ENCODE measurements at regions not wholly inside any gene's neighbourhood (a gene's known extent, or its start where the extent isn't known, plus 50 kb on each side); places are given as distances from the start of the nearest gene placed in this dataset.

GRCh38 chr12:89781156-89781555 is 72.5 kb upstream of the ATP2B1 start:
- intact Hi-C loops (cut with DNase I): no loop called here
- DNase-seq: no peak
- TF ChIP-seq POLR2A (IDR thresholded peaks at IDR 0.05) (no peak), CTCF (IDR thresholded peaks at IDR 0.05) (no peak)
- H3K4me3 ChIP-seq: no peak overlapping the region
- peaks cover 0 to 10% (median 0%) of the 10 kb centered on the region in 3 donors for H3K4me1 ChIP-seq
- H3K27me3 ChIP-seq: no peaks in the 10 kb centered on the region
- peaks cover 0 to 10% (median under 1%) of the 10 kb centered on the region in 3 donors for H3K9me3 ChIP-seq
- 80 to 100% methylated on average over 1 of the region's 1 CpG for WGBS, 2 donors
- no peak overlapping the region for H3K27ac ChIP-seq
- H3K36me3 ChIP-seq: no peaks in the 10 kb centered on the region

GRCh38 chr12:89779090-89779489 is 70.5 kb upstream of the ATP2B1 start:
- no peak overlapping the region for H3K27ac ChIP-seq
- intact Hi-C loops (cut with DNase I): no loop called here
- 100% methylated on average over 1 of the region's 1 CpG for WGBS, 2 donors
- H3K27me3 ChIP-seq: no peaks in the 10 kb centered on the region
- peaks cover 0 to 10% (median 0%) of the 10 kb centered on the region in 3 donors for H3K4me1 ChIP-seq
- no peaks in the 10 kb centered on the region for H3K36me3 ChIP-seq
- H3K9me3 ChIP-seq: no peaks in the 10 kb centered on the region
- H3K4me3 ChIP-seq: no peak overlapping the region
- TF ChIP-seq CTCF (IDR thresholded peaks at IDR 0.05): no peak
- no peak for TF ChIP-seq POLR2A (IDR thresholded peaks at IDR 0.05)
- DNase-seq: no peak

DNA sequence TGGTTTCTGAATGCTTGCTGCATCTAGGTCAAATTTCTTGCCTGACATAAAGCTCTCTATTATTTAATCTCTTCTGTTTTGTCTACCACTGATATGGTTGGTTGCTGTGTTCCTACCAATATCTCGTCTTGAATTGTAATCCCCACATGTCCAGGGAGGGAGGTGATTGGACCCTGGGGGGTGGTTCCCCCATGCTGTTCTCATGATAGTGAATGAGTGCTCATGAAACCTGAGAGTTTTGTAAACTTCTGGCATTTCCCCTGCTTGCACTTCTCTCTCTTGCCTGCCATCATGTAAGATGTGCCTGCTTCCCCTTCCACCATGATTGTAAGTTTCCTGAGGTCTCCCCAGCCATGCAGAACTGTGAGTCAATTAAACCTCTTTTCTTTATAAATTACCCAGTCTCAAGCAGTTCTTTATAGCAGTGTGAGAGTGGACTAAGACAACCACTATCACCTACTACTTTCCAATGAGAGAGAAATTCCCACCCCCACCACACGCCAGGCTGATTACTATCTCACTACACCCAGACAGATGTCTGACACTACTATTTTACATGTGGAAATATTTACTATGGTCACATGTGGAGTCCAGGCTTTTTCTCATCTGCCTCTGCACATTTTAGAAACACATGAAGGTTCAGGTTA is 69.2 kb upstream of the ATP2B1 start:
- no peak overlapping the region for H3K27ac ChIP-seq
- no peaks in the 10 kb centered on the region for H3K9me3 ChIP-seq
- no peak for DNase-seq
- intact Hi-C loops (cut with DNase I): no loop called here
- no peak for TF ChIP-seq CTCF (IDR thresholded peaks at IDR 0.05)
- TF ChIP-seq POLR2A (IDR thresholded peaks at IDR 0.05): no peak
- H3K4me3 ChIP-seq: no peak overlapping the region
- 88 to 89% methylated on average over 2 of the region's 2 CpGs for WGBS, 2 donors
- H3K36me3 ChIP-seq: no peaks in the 10 kb centered on the region
- no peaks in the 10 kb centered on the region for H3K27me3 ChIP-seq
- peaks cover 0 to 1% (median 0%) of the 10 kb centered on the region in 3 donors for H3K4me1 ChIP-seq

- 57 to 75% methylated on average over 3 of the region's 3 CpGs for WGBS, 2 donors
- Histone ChIP-seq H3K4me3 (no peak overlapping the region), H3K27ac (no peak overlapping the region), H3K4me1 (no peaks in the 10 kb centered on the region), H3K36me3 (no peaks in the 10 kb centered on the region), H3K9me3 (no peaks in the 10 kb centered on the region), H3K27me3 (no peaks in the 10 kb centered on the region)
- intact Hi-C loops (cut with DNase I): no loop called here
- no peak for DNase-seq
- TF ChIP-seq CTCF (IDR thresholded peaks at IDR 0.05): no peak
- TF ChIP-seq POLR2A (IDR thresholded peaks at IDR 0.05): no peak
These were observed 67.3 kb upstream of the ATP2B1 start for GRCh38 chr12:89775986-89776365.

DNA sequence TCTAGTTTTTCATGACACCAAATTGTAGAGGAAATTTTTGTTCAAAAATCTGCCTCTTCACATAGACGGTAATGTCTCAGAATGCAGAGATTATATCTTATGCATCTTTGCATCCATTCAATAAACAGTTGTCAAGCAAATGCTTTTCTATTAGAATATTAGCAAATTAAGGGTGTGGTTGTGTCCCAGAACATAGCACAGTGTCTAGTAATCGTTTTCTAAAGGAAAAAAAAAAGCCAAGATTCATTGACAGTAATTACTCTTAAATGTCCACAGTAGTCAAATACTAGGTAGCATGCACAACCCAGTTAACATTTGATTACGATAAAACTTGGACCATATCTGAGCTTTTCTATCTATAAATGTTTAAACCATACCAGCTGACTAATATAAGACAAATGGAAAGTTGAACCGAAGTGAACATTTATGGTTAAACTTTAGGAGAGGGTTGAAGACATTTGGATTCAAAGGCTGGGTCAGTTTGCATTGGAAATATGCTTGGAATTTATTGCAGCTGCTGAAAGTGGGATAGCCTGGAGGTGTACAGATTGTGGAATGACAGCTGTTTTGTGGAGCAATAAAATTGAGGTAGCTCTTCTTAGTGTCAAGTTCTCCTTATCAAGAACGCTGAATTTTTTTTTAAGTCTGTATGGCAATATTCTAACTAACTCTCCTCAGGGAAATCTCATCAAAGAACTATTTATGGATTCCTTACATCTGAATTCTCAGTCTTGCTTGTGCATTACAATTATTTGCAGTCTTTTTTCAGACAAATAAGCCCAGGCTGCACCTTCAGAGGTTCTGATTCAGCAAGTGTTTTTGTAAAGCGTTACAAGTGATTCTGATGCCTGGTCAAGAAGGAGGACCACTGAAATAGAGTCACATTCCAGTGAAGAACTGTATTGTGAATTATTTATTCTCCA is 66.7 kb upstream of the ATP2B1 start:
- H3K36me3 ChIP-seq: no peaks in the 10 kb centered on the region
- no peaks in the 10 kb centered on the region for H3K9me3 ChIP-seq
- WGBS, 2 donors: 73 to 77% methylated on average over 6 of the region's 6 CpGs
- DNase-seq: no peak
- TF ChIP-seq CTCF (IDR thresholded peaks at IDR 0.05): no peak
- TF ChIP-seq POLR2A (IDR thresholded peaks at IDR 0.05): no peak
- no peaks in the 10 kb centered on the region for H3K4me1 ChIP-seq
- no peaks in the 10 kb centered on the region for H3K27me3 ChIP-seq
- intact Hi-C loops (cut with DNase I): no loop called here
- H3K4me3 ChIP-seq: no peak overlapping the region
- no peak overlapping the region for H3K27ac ChIP-seq
